HL-60 (cell line): ENCODE measurements at regions not wholly inside any gene's neighbourhood (a gene's known extent, or its start where the extent isn't known, plus 50 kb on each side); places are given as distances from the start of the nearest gene placed in this dataset.
A peak's percentile ranks its signal among the peaks of the same experiment; 100 is the strongest.

Experiments
- DNase-seq, 2 experiments: peaks; one replicate each; pipeline ENCODE4 v3.0.0-alpha.2; 2010 to 2020; ENCODE audit warnings: low read depth in 1 of 2, low spot score in 1 of 2
- H3K27ac ChIP-seq: fragments of 250-450 bp; sonication (Bioruptor Pico); replicated peaks from 2 replicates; pipeline ENCODE4 v1.5.1; 2020; ENCODE audit warnings: mild to moderate bottlenecking, moderate library complexity
- H3K27me3 ChIP-seq: fragments of 250-450 bp; sonication (Bioruptor Pico); 2 replicates; pipeline ENCODE4 v1.5.1; 2021; ENCODE audit warnings: mild to moderate bottlenecking, moderate library complexity; ENCODE audit not compliant: insufficient read depth, poor library complexity, severe bottlenecking
- H3K4me3 ChIP-seq: replicated peaks from 2 replicates; pipeline ENCODE4 v1.5.1; 2011; ENCODE audit warnings: mild to moderate bottlenecking, control low read depth, low read length; ENCODE audit not compliant: insufficient read depth
- GABPA ChIP-seq: IDR thresholded peaks from 2 replicates; pipeline ENCODE4 v1.6.1; 2012; ENCODE audit warnings: low read depth
- POLR2AphosphoS5 ChIP-seq: IDR thresholded peaks from 2 replicates; pipeline ENCODE4 v1.6.1; 2012; ENCODE audit warnings: low read depth
- SPI1 ChIP-seq: IDR thresholded peaks from 2 replicates; pipeline ENCODE4 v1.6.1; 2012; ENCODE audit warnings: low read depth, mild to moderate bottlenecking, borderline replicate concordance
- TF ChIP-seq, protein P1 (sequence below): IDR thresholded peaks from 2 replicates; pipeline ENCODE4 v1.6.1; 2012; ENCODE audit warnings: low read depth; ENCODE audit not compliant: insufficient replicate concordance
- TF ChIP-seq, protein P2 (sequence below): IDR thresholded peaks from one replicate; pipeline ENCODE4 v1.5.1; 2011; ENCODE audit warnings: low read length, control low read depth, inconsistent platforms; ENCODE audit not compliant: insufficient read depth

DNA sequence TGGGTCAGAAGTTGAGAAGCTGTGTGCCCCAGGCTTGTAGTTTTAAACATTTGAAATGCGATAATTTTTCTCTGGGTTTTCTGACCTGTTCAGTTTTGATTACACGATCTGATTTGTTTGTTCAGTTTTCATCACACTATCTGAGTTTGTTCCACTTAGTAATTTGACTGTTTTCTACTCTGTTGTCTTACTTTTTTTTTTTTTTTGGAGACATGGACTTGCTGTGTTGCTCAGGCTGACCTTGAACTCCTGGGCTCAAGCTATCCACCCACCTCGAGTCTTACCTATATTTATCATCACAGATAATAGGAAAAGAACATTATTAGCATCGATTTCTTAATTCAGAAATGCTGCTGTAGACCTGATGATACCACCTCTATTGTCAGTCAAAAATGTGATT lies 379.1 kb downstream of the UTRN start:
- Histone ChIP-seq H3K27ac (no peak overlapping the region), H3K27me3 (no peaks in the 10 kb centered on the region), H3K4me3 (no peak overlapping the region)
- no peak for DNase-seq
- TF ChIP-seq POLR2AphosphoS5 (no peak), GABPA (no peak), SPI1 (no peak)
- TF ChIP-seq, protein P1, sequence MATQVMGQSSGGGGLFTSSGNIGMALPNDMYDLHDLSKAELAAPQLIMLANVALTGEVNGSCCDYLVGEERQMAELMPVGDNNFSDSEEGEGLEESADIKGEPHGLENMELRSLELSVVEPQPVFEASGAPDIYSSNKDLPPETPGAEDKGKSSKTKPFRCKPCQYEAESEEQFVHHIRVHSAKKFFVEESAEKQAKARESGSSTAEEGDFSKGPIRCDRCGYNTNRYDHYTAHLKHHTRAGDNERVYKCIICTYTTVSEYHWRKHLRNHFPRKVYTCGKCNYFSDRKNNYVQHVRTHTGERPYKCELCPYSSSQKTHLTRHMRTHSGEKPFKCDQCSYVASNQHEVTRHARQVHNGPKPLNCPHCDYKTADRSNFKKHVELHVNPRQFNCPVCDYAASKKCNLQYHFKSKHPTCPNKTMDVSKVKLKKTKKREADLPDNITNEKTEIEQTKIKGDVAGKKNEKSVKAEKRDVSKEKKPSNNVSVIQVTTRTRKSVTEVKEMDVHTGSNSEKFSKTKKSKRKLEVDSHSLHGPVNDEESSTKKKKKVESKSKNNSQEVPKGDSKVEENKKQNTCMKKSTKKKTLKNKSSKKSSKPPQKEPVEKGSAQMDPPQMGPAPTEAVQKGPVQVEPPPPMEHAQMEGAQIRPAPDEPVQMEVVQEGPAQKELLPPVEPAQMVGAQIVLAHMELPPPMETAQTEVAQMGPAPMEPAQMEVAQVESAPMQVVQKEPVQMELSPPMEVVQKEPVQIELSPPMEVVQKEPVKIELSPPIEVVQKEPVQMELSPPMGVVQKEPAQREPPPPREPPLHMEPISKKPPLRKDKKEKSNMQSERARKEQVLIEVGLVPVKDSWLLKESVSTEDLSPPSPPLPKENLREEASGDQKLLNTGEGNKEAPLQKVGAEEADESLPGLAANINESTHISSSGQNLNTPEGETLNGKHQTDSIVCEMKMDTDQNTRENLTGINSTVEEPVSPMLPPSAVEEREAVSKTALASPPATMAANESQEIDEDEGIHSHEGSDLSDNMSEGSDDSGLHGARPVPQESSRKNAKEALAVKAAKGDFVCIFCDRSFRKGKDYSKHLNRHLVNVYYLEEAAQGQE, result no peak
- TF ChIP-seq, protein P2, sequence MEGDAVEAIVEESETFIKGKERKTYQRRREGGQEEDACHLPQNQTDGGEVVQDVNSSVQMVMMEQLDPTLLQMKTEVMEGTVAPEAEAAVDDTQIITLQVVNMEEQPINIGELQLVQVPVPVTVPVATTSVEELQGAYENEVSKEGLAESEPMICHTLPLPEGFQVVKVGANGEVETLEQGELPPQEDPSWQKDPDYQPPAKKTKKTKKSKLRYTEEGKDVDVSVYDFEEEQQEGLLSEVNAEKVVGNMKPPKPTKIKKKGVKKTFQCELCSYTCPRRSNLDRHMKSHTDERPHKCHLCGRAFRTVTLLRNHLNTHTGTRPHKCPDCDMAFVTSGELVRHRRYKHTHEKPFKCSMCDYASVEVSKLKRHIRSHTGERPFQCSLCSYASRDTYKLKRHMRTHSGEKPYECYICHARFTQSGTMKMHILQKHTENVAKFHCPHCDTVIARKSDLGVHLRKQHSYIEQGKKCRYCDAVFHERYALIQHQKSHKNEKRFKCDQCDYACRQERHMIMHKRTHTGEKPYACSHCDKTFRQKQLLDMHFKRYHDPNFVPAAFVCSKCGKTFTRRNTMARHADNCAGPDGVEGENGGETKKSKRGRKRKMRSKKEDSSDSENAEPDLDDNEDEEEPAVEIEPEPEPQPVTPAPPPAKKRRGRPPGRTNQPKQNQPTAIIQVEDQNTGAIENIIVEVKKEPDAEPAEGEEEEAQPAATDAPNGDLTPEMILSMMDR, result no peak

DNA sequence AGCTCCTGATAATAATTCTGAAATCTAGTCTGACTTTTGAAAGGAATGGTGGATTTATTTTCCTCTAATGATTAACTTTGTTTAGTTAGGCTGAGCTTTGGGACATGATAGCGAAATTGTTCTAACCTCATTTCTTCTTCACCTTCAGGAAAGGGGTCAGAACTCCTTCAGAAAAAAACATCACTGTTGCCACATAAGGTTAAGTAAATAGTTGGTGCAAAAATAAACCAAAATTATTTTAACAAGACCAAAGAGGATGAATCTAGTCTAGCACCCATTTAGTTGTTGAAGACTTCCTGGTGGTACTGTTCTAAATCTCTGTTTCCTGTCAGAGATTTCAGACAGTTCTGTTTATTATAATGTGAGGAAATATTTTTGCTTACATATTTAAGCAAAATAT lies 379.8 kb downstream of the UTRN start:
- no peak for DNase-seq
- Histone ChIP-seq H3K27me3 (no peaks in the 10 kb centered on the region), H3K27ac (no peak overlapping the region), H3K4me3 (no peak overlapping the region)
- TF ChIP-seq POLR2AphosphoS5 (no peak), SPI1 (no peak)
- TF ChIP-seq, protein P1, result no peak

DNA sequence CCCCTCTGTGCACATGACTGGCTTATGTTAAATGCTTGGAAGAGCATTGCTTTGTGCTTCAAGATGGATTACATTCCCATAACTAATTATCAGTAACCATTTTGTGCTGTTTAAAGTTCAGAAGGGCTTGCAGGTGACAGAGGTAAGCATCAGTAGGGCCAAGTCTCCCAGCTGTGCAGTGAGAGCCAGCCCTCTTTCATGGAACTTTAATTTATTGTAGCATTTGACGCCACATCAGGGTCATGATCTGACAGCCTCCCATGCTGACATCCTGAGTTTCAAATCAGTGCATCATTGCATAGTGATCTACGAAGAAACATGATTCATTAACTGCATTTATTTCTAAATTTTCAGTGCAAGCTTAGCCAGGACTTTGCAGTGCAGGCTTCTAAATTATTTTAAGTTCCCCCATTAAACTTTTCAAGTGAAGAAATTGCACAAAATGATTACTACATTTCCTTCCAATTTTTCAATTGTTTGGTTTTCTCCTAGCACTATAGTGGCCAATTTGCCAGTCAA lies 380.9 kb downstream of the UTRN start:
- DNase-seq, result no peak
- no peaks in the 10 kb centered on the region for H3K27me3 ChIP-seq
- H3K4me3 ChIP-seq, result no peak overlapping the region
- TF ChIP-seq, protein P1, result no peak
- no peak for TF ChIP-seq POLR2AphosphoS5
- TF ChIP-seq, protein P2, result no peak
- no peak for TF ChIP-seq SPI1
- TF ChIP-seq GABPA, result no peak
- no peak overlapping the region for H3K27ac ChIP-seq

DNA sequence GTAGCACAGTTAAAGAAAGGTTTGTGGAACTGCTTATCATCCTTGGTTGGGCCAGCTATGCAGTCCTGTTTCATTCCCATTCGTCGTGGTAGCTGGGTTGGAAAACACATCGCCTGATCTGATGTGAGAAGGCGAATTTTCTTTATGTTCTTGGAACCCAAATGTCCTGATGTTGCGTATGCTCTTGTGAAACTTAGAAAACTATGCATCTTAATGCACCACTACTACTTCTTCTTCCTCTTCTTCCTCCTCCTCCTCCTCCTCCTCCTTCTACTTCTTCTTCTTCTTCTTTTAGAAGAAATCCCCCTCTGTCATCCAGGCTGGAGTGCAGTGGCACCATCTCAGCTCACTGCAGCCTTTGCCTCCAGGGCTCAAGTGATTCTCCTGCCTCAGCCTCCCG lies 381.6 kb downstream of the UTRN start:
- no peaks in the 10 kb centered on the region for H3K27me3 ChIP-seq
- DNase-seq, result peak in 1 of 2 experiments; percentile 21
- no peak overlapping the region for H3K27ac ChIP-seq
- no peak overlapping the region for H3K4me3 ChIP-seq
- TF ChIP-seq POLR2AphosphoS5 (no peak), GABPA (no peak)
- TF ChIP-seq, protein P2, result no peak
